ENCODE measurements at regions not wholly inside any gene's neighbourhood (a gene's known extent, or its start where the extent isn't known, plus 50 kb on each side); places are given as distances from the start of the nearest gene placed in this dataset.

DNA sequence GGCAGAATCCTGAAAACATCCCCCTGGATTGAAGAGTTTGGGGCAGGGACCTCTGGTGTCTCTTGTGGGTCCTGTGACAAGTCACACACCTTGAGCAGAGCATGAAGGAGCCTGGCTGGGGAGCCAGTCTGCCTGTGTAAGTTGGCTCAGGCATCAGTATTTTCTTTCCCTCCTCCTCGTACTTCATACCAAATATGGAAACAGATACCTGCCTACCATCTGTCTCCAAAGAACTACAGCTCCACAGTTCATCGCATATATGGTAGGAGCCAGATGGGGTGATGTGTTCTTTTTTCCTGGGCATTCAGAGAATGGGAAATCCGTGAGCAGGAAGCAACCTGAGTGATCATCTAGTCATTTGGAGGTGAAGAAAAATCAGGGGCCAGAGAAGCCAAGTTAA is 177.3 kb upstream of the RAD23B start:
- DNase-seq (ENCODE audit: low spot score in 2 of 2) = no peak
- H3K36me3 Mint-ChIP-seq = no peaks in the 10 kb centered on the region
- no peak for ATAC-seq
- no peaks in the 10 kb centered on the region for H3K9me3 Mint-ChIP-seq
- no peak overlapping the region for H3K4me3 Mint-ChIP-seq
- no peaks in the 10 kb centered on the region for H3K4me1 Mint-ChIP-seq
- H3K27ac Mint-ChIP-seq = no peak overlapping the region

DNA sequence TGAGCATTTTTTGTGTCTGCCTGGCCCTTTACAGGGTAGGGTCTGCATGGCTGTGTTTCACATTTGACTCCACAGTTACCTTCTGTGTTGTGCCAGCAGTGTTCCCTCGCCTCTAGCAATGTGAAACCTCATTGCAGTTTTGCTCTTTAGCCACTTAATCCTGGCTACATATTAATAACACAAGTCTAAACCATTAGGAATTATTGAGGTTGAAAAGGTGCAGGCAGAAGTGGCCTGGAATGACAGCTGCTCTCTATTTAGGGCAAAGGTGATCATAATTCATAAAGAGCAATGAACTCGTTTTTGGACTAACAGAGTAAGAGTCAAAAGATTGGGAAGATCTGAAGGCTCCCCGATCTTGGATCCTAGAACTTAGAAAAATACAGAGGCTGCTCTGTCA is 176.7 kb upstream of the RAD23B start:
- ATAC-seq (no peak), DNase-seq (ENCODE audit: low spot score in 2 of 2) (no peak)
- no peak overlapping the region for H3K27ac Mint-ChIP-seq
- no peaks in the 10 kb centered on the region for H3K4me1 Mint-ChIP-seq
- H3K4me3 Mint-ChIP-seq = no peak overlapping the region
- no peaks in the 10 kb centered on the region for H3K36me3 Mint-ChIP-seq
- no peaks in the 10 kb centered on the region for H3K9me3 Mint-ChIP-seq

DNA sequence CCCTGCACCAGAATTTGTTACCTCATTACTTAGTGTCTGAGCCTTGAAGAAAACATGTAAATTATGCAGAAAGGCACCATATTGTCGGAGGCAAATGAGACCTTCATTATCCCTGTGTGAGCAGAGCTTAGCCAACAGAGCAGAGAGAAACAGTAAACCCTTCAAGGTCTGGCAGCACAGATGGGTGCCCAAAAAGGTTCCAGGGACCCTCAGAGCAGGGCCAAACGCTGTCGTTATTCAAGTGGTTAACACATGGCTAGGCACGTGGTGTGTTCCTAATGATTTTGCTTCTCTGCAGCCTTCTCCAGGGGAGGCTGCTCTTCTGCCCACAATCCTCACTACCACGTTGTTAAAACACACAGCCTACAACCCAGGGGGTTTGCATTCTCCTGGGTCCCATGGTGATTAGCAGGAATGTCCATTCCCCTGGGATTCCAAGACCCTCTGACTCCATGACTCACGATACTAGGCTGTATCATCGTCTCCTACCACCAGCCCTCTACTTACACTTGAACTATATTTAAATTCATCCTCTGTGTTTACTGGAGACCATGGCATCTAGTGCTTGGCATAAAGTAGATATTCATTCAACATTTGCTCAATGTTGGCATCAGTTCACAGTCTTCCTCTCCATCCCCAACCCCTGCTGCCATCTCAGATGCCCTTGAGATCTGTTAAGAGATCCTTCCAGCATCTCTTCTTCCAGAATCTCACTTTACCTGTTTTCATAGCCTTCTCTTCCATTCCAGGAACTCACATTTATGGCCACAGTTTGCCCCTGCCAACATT is 174.5 kb upstream of the RAD23B start:
- no peaks in the 10 kb centered on the region for H3K4me1 Mint-ChIP-seq
- H3K4me3 Mint-ChIP-seq = no peak overlapping the region
- DNase-seq (ENCODE audit: low spot score in 2 of 2) = no peak
- no peaks in the 10 kb centered on the region for H3K36me3 Mint-ChIP-seq
- ATAC-seq = no peak
- H3K9me3 Mint-ChIP-seq = no peaks in the 10 kb centered on the region
- H3K27ac Mint-ChIP-seq = no peak overlapping the region

GRCh38 chr9:107109324-107109723 is 173.8 kb upstream of the RAD23B start:
- no peak for ATAC-seq
- no peak for DNase-seq (ENCODE audit: low spot score in 2 of 2)
- H3K36me3 Mint-ChIP-seq = no peaks in the 10 kb centered on the region
- H3K4me3 Mint-ChIP-seq = no peak overlapping the region
- H3K4me1 Mint-ChIP-seq = no peaks in the 10 kb centered on the region
- H3K27ac Mint-ChIP-seq = no peak overlapping the region
- H3K9me3 Mint-ChIP-seq = no peaks in the 10 kb centered on the region

GRCh38 chr9:107110153-107110552 is 172.9 kb upstream of the RAD23B start:
- DNase-seq (ENCODE audit: low spot score in 2 of 2) (no peak), ATAC-seq (no peak)
- no peak overlapping the region for H3K4me3 Mint-ChIP-seq
- no peaks in the 10 kb centered on the region for H3K9me3 Mint-ChIP-seq
- H3K36me3 Mint-ChIP-seq = no peaks in the 10 kb centered on the region
- no peaks in the 10 kb centered on the region for H3K4me1 Mint-ChIP-seq
- H3K27ac Mint-ChIP-seq = no peak overlapping the region

DNA sequence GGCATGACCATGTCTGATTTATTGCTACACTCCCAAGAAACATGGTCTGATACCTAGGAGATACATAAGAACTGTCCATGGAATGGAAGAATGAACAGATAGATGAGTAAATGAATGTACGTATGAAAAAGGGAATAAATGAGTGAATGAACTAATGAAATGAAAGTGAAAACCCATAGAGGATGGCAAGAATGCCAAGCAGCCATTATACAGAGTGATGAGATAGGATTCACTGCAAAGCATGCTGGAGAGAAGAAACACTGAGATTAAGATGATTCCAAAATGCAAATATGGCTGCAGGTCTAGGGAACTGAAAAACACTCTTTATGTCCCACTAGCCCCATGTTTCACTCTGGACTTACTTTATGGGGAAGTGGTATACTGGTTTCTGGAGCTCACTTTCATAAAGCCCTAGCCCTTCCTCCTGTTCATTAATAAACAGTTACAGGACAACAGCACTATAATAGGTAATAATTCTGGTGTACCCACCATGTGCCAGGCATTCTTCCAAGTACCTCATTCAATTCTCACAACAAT is 170.3 kb upstream of the RAD23B start:
- Mint-ChIP-seq H3K36me3 (no peaks in the 10 kb centered on the region), H3K27ac (no peak overlapping the region), H3K9me3 (no peaks in the 10 kb centered on the region), H3K4me3 (no peak overlapping the region), H3K4me1 (no peaks in the 10 kb centered on the region)
- DNase-seq (ENCODE audit: low spot score in 2 of 2) (no peak), ATAC-seq (no peak)

DNA sequence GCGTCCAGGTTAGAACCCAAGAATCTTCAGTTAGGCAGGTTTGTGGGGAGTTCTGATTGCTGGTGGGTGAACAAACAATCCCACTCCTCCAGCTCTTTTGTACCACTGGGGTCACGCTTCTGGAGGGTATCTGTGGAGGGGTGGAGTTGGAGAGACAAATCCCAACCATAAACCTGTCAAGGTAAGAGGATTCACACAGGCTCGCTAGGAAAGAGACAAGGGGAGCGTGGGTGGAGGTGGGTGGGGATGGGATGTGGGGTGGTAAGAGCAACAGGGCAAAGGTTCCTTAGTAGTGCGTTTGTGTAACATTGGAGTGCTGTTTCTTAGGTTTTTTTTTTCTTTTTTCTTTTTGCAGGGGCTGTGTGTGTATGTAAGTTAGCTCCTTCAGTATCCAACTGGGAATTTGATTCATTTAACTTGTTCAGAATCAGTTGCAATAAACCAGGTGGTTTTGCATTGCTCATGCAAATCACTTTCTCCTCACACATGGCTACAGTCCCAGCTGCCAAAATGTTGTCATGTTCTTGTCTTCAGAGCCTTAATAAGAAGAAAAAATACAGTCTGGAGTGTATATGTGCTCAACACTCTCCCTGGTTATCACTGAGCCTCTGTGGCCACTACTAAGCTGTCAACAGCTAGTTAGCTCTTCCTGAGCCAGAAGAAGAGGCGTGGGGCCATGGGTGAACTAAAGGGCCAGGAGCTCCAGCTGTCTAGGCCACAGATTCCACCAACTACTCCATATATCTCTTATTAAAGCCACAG is 164.0 kb upstream of the RAD23B start:
- Mint-ChIP-seq H3K27ac (no peak overlapping the region), H3K4me3 (no peak overlapping the region), H3K36me3 (no peaks in the 10 kb centered on the region), H3K4me1 (no peaks in the 10 kb centered on the region), H3K9me3 (no peaks in the 10 kb centered on the region)
- DNase-seq (ENCODE audit: low spot score in 2 of 2) (no peak), ATAC-seq (no peak)

DNA sequence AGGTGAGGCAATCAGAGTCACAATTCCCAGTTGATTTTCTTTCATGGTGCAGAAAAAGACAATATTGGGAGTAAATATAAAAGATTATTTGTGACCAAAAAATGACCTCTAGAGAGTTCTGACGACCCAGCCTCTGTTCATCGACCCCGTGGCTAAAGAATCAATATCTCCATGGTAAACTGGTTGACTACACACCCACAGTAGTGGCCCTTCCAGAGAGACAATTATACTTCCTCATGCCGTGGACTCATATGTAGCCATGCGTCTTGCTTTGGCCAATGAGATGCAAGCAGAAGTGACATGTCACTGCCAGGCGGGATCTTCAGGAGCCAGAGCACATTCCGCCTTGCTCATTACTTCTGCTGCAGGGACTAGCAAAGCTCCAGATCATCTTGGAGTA is 163.3 kb upstream of the RAD23B start:
- Mint-ChIP-seq H3K9me3 (no peaks in the 10 kb centered on the region), H3K4me3 (no peak overlapping the region), H3K36me3 (no peaks in the 10 kb centered on the region), H3K27ac (no peak overlapping the region), H3K4me1 (no peaks in the 10 kb centered on the region)
- no peak for ATAC-seq
- DNase-seq (ENCODE audit: low spot score in 2 of 2) = no peak

DNA sequence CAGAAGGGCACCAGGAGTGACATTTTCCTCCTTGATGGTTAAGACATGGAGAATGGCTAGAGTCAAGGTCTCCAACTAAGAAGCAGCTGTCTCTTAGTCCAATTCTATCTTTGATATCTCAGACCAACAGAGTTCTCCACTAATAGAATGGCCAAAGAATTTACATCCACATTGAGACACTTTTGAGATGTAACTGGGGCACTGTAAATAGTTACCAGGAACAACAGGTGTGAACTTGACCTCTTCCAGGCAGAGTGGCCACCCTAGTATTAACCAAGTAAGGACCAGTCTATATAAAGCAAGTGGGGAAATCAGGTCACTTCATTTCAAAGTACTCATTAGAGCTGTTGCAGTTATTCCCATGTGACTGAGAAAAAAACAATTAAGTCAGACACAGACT is 159.7 kb upstream of the RAD23B start:
- no peak for ATAC-seq
- H3K4me3 Mint-ChIP-seq = no peak overlapping the region
- no peaks in the 10 kb centered on the region for H3K9me3 Mint-ChIP-seq
- H3K4me1 Mint-ChIP-seq = no peaks in the 10 kb centered on the region
- H3K27ac Mint-ChIP-seq = no peak overlapping the region
- no peaks in the 10 kb centered on the region for H3K36me3 Mint-ChIP-seq
- no peak for DNase-seq (ENCODE audit: low spot score in 2 of 2)

GRCh38 chr9:107127608-107128007 is 155.5 kb upstream of the RAD23B start:
- DNase-seq (ENCODE audit: low spot score in 2 of 2) = no peak
- H3K4me1 Mint-ChIP-seq = no peaks in the 10 kb centered on the region
- H3K27ac Mint-ChIP-seq = no peak overlapping the region
- ATAC-seq = no peak
- H3K36me3 Mint-ChIP-seq = no peaks in the 10 kb centered on the region
- H3K4me3 Mint-ChIP-seq = no peak overlapping the region
- no peaks in the 10 kb centered on the region for H3K9me3 Mint-ChIP-seq

DNA sequence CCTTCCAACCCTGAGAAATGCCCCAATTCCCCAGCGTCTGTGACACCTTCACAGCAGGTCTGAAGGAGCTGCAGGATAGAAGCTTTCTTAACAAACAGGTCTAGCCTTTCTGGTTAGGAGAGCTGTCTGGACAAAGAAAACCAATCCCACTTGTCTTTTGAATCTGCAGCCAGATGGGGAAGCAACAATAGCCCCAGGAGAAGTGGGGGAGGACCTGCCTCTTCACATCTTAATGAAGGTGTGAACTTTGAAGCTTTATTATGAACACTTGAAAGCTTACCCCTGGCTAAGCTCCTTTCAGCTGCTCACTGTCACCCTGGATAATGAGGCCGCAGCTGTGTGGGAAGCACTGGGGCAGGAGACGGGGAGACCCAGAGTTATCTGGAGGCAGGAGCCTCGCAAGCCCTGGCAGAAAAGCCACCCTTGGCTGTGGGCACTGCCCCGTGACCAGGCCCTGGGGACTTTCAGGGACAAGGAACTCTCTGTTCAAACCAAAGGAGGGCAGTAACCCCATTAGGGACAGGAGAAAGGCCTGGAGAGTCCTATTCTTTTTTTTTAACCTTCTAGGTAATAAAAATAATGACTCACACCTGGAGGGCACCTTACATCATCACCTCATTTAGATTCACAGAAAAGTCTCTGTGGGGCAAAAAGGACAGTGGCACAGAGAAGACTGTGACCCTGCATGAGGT is 151.8 kb upstream of the RAD23B start:
- Mint-ChIP-seq H3K4me3 (no peak overlapping the region), H3K36me3 (no peaks in the 10 kb centered on the region), H3K9me3 (no peaks in the 10 kb centered on the region), H3K4me1 (no peaks in the 10 kb centered on the region), H3K27ac (no peak overlapping the region)
- DNase-seq (ENCODE audit: low spot score in 2 of 2) (no peak), ATAC-seq (no peak)

DNA sequence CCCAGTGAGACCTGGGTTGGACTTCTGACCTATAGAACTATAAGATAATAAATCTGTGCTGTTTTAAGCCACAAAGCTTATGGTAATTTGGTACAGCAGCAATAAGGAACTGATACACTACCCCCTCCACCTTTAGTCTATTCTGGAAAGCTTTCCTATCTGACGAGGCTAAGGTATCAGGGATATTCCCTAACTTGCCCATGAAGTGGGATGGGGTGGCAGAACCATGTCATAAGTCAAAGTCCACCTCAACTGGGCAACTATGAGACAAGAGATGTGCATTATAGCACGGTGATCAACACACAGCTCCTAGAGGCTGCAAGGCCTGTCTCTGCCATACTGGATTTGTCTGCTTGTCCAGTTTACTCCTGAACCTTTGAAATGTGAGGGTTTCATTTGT is 146.8 kb upstream of the RAD23B start:
- ATAC-seq (no peak), DNase-seq (ENCODE audit: low spot score in 2 of 2) (no peak)
- no peaks in the 10 kb centered on the region for H3K9me3 Mint-ChIP-seq
- no peaks in the 10 kb centered on the region for H3K36me3 Mint-ChIP-seq
- H3K4me3 Mint-ChIP-seq = no peak overlapping the region
- no peak overlapping the region for H3K27ac Mint-ChIP-seq
- H3K4me1 Mint-ChIP-seq = no peaks in the 10 kb centered on the region

DNA sequence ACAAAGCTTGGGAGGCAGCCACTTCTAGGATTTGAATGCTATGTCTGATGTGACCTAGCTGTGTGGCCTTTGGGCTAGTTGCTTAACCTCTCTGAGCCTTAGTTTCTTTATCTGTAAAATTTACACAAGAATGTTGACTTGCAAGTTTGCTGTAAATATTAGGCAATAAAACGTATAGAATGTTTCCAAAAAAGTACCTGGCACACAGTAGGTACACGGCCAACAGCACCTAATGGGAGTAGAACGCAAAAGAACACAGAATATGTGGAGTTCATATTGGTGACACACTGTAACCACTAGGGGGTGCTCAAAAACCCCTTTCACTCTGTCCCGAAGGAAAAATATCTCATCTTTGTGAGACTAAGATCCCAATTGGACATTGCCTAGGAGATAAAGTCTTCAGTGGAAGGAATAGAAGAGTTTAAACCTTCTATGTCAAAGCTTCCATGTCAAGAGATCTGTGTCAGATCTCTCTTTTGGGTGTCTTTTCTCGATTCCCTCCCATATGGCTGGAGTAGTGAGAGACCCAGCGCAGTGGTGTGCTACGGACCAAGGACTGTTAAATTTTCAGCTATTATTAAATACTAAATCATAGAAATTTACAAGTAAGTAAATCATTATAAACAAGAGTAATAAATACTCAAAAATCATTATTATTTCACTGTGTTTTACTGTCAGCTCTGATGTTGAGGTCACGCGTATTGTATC is 145.4 kb upstream of the RAD23B start:
- DNase-seq (ENCODE audit: low spot score in 2 of 2) (no peak), ATAC-seq (no peak)
- Mint-ChIP-seq H3K4me1 (no peaks in the 10 kb centered on the region), H3K36me3 (no peaks in the 10 kb centered on the region), H3K27ac (no peak overlapping the region), H3K4me3 (no peak overlapping the region), H3K9me3 (no peaks in the 10 kb centered on the region)

- no peaks in the 10 kb centered on the region for H3K9me3 Mint-ChIP-seq
- H3K4me1 Mint-ChIP-seq = no peaks in the 10 kb centered on the region
- no peak overlapping the region for H3K27ac Mint-ChIP-seq
- ATAC-seq = no peak
- no peak overlapping the region for H3K4me3 Mint-ChIP-seq
- DNase-seq (ENCODE audit: low spot score in 2 of 2) = no peak
- no peaks in the 10 kb centered on the region for H3K36me3 Mint-ChIP-seq
Observed at GRCh38 chr9:107138261-107138992, 144.7 kb upstream of the RAD23B start.

- DNase-seq (ENCODE audit: low spot score in 2 of 2) = no peak
- no peak for ATAC-seq
- no peaks in the 10 kb centered on the region for H3K9me3 Mint-ChIP-seq
- no peaks in the 10 kb centered on the region for H3K36me3 Mint-ChIP-seq
- H3K4me3 Mint-ChIP-seq = no peak overlapping the region
- H3K27ac Mint-ChIP-seq = no peak overlapping the region
- no peaks in the 10 kb centered on the region for H3K4me1 Mint-ChIP-seq
Observed at GRCh38 chr9:107141967-107142366, 141.1 kb upstream of the RAD23B start.
